ENCODE measurements at regions not wholly inside any gene's neighbourhood (a gene's known extent, or its start where the extent isn't known, plus 50 kb on each side); places are given as distances from the start of the nearest gene placed in this dataset.

- DNase-seq, result no peak
Measured at GRCh38 chr3:55218577-55218976, 268.5 kb downstream of the WNT5A start.

GRCh38 chr3:55207744-55208143 is 279.4 kb downstream of the WNT5A start:
- DNase-seq, result no peak

GRCh38 chr3:55205990-55206389 is 278.1 kb upstream of the LRTM1 start:
- no peak for DNase-seq

GRCh38 chr3:55204417-55204816 is 276.6 kb upstream of the LRTM1 start:
- DNase-seq, result no peak

- no peak for DNase-seq
Measured at GRCh38 chr3:55203546-55203945, 275.7 kb upstream of the LRTM1 start.

GRCh38 chr3:55203006-55203405 is 275.1 kb upstream of the LRTM1 start:
- DNase-seq, result no peak

- no peak for DNase-seq
Measured at GRCh38 chr3:55202326-55202725, 274.5 kb upstream of the LRTM1 start.

GRCh38 chr3:55201779-55202178 is 273.9 kb upstream of the LRTM1 start:
- no peak for DNase-seq

- no peak for DNase-seq
Measured at GRCh38 chr3:55200906-55201305, 273.0 kb upstream of the LRTM1 start.

GRCh38 chr3:55198554-55198953 is 270.7 kb upstream of the LRTM1 start:
- DNase-seq, result no peak

GRCh38 chr3:55197021-55197420 is 269.2 kb upstream of the LRTM1 start:
- no peak for DNase-seq

GRCh38 chr3:55196495-55196894 is 268.6 kb upstream of the LRTM1 start:
- DNase-seq, result no peak

- DNase-seq, result no peak
Measured at GRCh38 chr3:55194376-55194775, 266.5 kb upstream of the LRTM1 start.

GRCh38 chr3:55191911-55192775 is 264.3 kb upstream of the LRTM1 start:
- no peak for DNase-seq

- no peak for DNase-seq
Measured at GRCh38 chr3:55190331-55190730, 262.5 kb upstream of the LRTM1 start.

- DNase-seq, result no peak
Measured at GRCh38 chr3:55189359-55189801, 261.5 kb upstream of the LRTM1 start.

- DNase-seq, result no peak
Measured at GRCh38 chr3:55185380-55185779, 257.5 kb upstream of the LRTM1 start.

GRCh38 chr3:55183201-55183600 is 255.3 kb upstream of the LRTM1 start:
- DNase-seq, result no peak

- DNase-seq, result no peak
Measured at GRCh38 chr3:55180936-55181535, 253.2 kb upstream of the LRTM1 start.

- DNase-seq, result no peak
Measured at GRCh38 chr3:55180161-55180560, 252.3 kb upstream of the LRTM1 start.

GRCh38 chr3:55178336-55178735 is 250.5 kb upstream of the LRTM1 start:
- no peak for DNase-seq

GRCh38 chr3:55177749-55178148 is 249.9 kb upstream of the LRTM1 start:
- no peak for DNase-seq

GRCh38 chr3:55175423-55175822 is 247.6 kb upstream of the LRTM1 start:
- DNase-seq, result no peak

- no peak for DNase-seq
Measured at GRCh38 chr3:55174747-55175146, 246.9 kb upstream of the LRTM1 start.

- no peak for DNase-seq
Measured at GRCh38 chr3:55173504-55173903, 245.6 kb upstream of the LRTM1 start.
